Fibroblast of lung (primary cell): ENCODE measurements at regions not wholly inside any gene's neighbourhood (a gene's known extent, or its start where the extent isn't known, plus 50 kb on each side); places are given as distances from the start of the nearest gene placed in this dataset.

Experiments used
- CTCF ChIP-seq, 2 donors: IDR thresholded peaks in 1 of 2; conservative IDR thresholded peaks in 1 of 2; 1 replicate in 1 of 2; 2 replicates in 1 of 2; pipeline ENCODE4 v1.5.1; 2011 to 2012; ENCODE audit warnings: low read length in 2 of 2, control low read depth in 1 of 2, inconsistent platforms in 1 of 2, low read depth in 1 of 2, mild to moderate bottlenecking in 1 of 2
- EZH2 ChIP-seq: IDR thresholded peaks from 2 replicates; pipeline ENCODE4 v1.5.1; 2012; ENCODE audit warnings: low read length, control low read depth, mild to moderate bottlenecking; ENCODE audit errors: missing control alignments

GRCh38 chr12:18798535-18799361 lies 60.8 kb downstream of the CAPZA3 start:
- no peak for TF ChIP-seq CTCF (conservative IDR thresholded peaks at IDR 0.05 in 1 of 2, IDR thresholded peaks at IDR 0.05 in 1 of 2; ENCODE audit: low read depth in 1 of 2, low read length in 2 of 2)
- TF ChIP-seq EZH2: no peak
